ENCODE measurements at regions not wholly inside any gene's neighbourhood (a gene's known extent, or its start where the extent isn't known, plus 50 kb on each side); places are given as distances from the start of the nearest gene placed in this dataset.
A peak's percentile ranks its signal among the peaks of the same experiment; 100 is the strongest.

- no peak for DNase-seq
These were observed 598.8 kb upstream of the ADAMTS16 start for GRCh38 chr5:4541334-4541733.

- DNase-seq: no peak
These were observed 597.9 kb upstream of the ADAMTS16 start for GRCh38 chr5:4542145-4542778.

GRCh38 chr5:4544049-4544670 is 596.0 kb upstream of the ADAMTS16 start:
- no peak for DNase-seq

- DNase-seq: no peak
These were observed 592.6 kb upstream of the ADAMTS16 start for GRCh38 chr5:4547547-4547946.

GRCh38 chr5:4548341-4548740 is 591.8 kb upstream of the ADAMTS16 start:
- no peak for DNase-seq

- no peak for DNase-seq
These were observed 590.8 kb upstream of the ADAMTS16 start for GRCh38 chr5:4549351-4549750.

GRCh38 chr5:4551034-4551433 is 589.1 kb upstream of the ADAMTS16 start:
- no peak for DNase-seq

GRCh38 chr5:4553130-4553529 is 587.0 kb upstream of the ADAMTS16 start:
- no peak for DNase-seq

GRCh38 chr5:4553978-4554377 is 586.2 kb upstream of the ADAMTS16 start:
- no peak for DNase-seq

GRCh38 chr5:4555725-4556285 is 584.3 kb upstream of the ADAMTS16 start:
- no peak for DNase-seq

- DNase-seq: no peak
These were observed 578.7 kb upstream of the ADAMTS16 start for GRCh38 chr5:4561403-4561802.

GRCh38 chr5:4563400-4563799 is 576.7 kb upstream of the ADAMTS16 start:
- DNase-seq: no peak

GRCh38 chr5:4570047-4570995 is 569.8 kb upstream of the ADAMTS16 start:
- no peak for DNase-seq

GRCh38 chr5:4571248-4571948 is 568.7 kb upstream of the ADAMTS16 start:
- DNase-seq: no peak

GRCh38 chr5:4572311-4573100 is 567.6 kb upstream of the ADAMTS16 start:
- DNase-seq: no peak

GRCh38 chr5:4575608-4576007 is 564.5 kb upstream of the ADAMTS16 start:
- DNase-seq: no peak

GRCh38 chr5:4576161-4576748 is 563.9 kb upstream of the ADAMTS16 start:
- peak; percentile 29 for DNase-seq

GRCh38 chr5:4576908-4577307 is 563.2 kb upstream of the ADAMTS16 start:
- DNase-seq: no peak

GRCh38 chr5:4579679-4580078 is 560.5 kb upstream of the ADAMTS16 start:
- DNase-seq: no peak

GRCh38 chr5:4580772-4581171 is 559.4 kb upstream of the ADAMTS16 start:
- no peak for DNase-seq

- no peak for DNase-seq
These were observed 558.8 kb upstream of the ADAMTS16 start for GRCh38 chr5:4581289-4581688.

GRCh38 chr5:4584982-4585381 is 555.1 kb upstream of the ADAMTS16 start:
- peak; percentile 24 for DNase-seq
